HG02571 (cell line): ENCODE measurements at regions not wholly inside any gene's neighbourhood (a gene's known extent, or its start where the extent isn't known, plus 50 kb on each side); places are given as distances from the start of the nearest gene placed in this dataset.

ENCODE experiments used
- ATAC-seq: cut with Tn5 transposase; IDR thresholded peaks from one replicate; pipeline ENCODE4 v1.9.1; 2021; ENCODE audit warnings: mild to moderate bottlenecking, moderate library complexity; ENCODE audit not compliant: unreplicated experiment

DNA sequence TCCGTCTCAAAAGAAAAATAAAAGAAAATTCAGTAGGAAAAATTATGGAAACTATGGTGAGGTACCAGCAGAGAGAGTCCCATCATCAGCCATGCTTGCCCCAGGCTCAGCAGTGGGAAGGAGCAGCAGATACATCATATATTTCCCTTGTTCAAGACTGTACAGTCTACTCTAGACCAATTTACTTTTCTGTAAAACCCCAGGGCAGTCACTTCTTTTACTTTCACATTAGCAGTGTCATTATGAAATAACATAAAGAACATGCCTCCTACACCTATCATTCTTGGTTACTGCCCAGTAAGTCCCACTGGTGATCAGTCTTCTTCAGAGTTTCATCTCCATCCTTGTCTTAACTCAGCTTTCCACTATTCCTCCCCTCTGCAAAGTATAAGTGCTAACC, 1145.0 kb downstream of the MAT2B start:
- peak; percentile 60 for ATAC-seq

DNA sequence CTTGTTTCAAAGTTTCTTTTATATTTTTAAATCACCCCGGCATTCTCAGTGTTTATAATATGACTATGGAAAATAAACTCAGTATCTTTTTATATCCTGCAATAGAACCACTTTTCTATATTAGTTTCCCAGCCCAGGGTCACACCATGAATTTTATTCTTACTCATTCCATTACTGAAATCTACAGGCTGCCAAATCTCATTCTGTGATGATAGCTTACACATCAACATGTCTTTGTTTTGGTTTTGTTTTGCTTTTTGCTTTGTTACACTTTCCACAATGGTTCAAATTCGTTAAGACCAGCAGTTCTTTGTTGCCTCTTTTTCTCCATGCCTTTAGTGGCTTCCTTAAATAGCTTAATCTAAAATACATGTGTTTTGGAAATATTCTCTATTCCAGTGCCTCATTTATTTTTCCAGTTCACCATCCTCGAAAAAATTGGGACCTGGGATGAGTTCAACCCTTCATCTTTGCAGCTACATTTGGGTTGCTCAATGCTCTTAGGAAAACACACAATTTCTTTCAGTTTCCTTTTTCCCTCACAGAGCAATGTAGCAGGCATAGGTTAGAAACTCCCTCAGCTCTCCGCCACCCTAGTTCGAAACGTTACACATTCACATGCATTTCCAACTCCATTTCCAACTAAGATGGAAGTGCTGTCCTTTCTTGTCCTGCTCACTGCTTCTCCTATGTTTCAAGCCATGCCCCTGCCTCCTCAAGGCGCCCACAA, 1146.3 kb downstream of the MAT2B start:
- ATAC-seq = peak; percentile 64

DNA sequence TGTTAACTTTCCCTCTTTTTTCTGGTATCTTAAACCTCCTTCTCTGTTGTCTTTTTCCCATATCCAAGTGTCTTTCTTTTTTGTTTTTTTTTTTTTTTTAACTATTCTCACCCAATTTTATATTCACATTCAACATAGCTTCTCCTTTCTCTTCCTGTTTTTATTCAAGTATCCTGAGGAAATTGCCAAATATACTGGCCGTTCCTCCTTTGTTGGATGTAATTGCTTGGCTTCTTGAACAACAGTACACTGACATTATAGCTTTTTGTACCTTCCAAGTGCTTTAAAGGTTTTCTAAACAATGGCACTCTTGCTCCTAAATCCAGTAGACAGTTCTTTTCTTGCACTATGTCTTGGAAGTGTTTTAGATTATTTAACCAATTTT, 1146.8 kb downstream of the MAT2B start:
- no peak for ATAC-seq

DNA sequence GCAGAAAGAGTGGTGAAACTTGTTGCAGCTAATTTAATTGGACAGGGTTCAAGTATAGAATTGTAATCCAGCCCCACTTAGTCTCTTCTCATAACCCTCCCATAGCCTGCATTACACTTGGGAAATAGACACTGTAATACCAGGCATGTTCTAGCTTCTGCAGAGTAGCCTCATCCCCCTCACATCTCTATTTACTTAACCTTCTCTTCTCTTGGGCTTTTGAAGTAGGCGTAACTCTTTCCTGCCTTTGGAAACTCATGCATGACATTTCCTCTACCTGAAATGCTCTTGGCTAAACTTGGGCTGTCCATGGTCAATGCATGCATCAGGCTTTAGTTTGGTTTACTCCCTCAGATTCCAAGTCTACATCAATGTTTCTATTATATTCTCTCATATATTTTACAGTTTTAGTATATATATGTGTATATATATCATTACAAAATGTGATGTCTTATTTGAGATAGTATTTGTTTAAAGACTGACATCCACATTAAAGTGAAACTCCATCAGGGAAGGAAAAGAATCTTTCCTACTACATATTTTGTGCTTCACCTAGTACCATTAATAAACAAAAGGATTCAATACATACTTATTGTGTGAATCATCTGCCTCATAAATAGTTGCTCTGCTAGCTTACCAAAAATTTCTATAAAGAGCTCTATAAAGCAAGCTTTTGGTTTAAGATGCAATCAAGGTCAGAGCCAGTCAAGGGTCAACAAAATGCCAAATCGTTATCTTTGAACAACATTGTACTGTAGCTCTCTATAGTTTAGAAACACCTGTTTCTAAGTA, 1158.0 kb downstream of the MAT2B start:
- ATAC-seq = no peak

DNA sequence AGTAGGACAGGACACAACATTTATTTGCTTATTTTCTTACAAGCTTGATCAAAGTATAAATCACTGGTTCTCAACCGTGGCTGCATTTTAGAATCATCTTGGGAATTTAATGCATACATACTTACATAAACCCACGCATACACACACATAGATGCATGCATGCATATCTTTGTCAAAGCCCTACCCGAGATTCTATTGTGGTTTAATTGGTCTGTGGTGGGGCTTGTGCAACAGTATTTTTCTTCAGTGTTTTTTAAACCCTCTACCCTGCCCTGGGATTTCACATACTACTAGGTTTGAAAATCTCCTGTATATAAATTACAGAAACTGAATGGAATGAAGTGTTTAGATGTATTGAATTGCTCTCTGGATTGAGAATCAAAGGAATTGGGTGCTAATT, 1166.2 kb downstream of the MAT2B start:
- no peak for ATAC-seq

DNA sequence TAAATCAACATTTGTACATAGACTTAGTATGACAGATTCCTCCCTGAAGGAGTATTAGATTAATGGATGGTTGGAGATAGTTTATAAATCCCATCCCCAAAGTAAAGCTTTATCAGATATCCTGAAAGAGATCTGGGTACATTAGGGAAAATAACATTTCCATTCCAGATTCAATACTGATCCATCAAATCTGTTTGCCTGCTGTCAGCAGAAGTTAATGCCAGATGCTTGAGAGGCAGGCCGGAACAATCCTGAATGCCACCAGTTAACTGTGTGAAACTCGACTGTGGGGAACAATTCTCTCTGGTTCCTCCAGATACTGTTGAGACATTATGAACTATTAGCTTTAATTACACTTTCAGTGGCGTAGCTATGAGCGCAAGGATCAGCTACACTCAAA, 1166.8 kb downstream of the MAT2B start:
- no peak for ATAC-seq

DNA sequence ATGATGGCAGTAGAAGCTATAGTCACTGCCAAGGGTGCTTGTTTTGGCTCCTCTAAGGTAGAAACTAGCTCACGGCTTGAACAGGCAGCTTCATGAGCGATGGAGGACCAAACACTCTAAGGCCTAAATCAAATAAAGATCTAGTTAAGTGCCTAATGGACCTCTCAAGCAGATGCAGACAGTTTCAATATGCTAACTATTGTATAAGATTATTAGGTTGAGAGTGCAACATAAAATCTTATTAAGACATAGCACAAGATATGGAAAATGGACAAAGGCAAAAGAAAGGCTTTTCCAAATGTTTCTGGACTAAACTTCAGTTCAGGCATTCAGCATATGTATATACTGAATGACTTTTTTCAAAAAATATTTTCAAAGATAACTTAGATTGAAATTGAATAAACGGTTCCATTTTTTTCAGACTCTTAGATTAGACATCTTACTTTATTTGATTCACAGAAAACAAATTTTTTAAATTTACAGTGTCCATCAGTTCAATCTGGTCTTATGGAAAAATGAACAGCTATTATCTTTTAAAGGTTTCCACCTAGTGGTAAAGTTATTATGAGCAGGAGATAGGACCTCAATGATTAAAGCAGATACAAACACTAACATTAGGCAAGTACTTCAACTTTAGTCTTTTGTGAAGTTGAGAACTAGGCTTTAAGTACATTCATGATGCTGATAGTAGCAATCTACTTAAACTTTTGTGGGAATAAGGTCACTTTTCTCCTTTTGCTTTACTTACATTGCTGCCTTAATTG, 1167.7 kb downstream of the MAT2B start:
- ATAC-seq = no peak

DNA sequence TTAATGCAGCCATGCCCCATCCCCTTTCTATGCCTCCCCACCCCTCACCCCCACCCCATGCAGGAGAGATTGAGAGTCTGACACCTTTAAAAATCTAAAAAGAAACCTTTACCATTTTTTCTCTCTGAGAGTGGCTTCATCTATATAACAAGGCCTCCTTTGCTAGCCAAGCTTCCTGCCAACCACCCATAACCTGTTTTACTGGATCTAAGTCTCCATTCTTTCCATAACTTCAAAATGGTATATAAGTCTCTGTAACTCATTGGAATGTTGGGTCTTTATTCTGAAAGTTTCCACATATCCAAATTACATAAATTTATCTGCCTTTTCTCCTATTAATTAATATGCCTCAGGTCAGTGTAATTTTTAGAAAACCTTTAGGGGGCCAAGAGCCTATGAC, 1174.0 kb downstream of the MAT2B start:
- ATAC-seq = no peak

DNA sequence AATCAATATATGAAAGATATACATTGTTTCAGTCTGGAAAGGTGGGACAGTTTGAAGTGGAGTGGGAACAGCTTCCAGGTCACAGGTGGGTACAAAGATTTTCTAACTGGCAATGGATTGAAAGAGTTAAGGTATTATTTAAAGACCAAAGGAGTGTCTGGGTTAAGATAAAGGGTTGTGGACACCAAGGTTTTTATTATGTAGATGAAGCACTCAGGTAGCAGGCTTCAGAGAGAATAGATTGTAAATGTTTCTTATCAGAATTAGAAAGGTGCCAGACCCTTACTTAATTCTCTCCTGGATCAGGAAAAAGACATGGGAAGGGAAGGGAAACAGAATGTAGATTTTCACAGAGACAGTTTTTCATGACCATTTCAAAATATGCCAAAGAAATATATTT, 1174.8 kb downstream of the MAT2B start:
- no peak for ATAC-seq

DNA sequence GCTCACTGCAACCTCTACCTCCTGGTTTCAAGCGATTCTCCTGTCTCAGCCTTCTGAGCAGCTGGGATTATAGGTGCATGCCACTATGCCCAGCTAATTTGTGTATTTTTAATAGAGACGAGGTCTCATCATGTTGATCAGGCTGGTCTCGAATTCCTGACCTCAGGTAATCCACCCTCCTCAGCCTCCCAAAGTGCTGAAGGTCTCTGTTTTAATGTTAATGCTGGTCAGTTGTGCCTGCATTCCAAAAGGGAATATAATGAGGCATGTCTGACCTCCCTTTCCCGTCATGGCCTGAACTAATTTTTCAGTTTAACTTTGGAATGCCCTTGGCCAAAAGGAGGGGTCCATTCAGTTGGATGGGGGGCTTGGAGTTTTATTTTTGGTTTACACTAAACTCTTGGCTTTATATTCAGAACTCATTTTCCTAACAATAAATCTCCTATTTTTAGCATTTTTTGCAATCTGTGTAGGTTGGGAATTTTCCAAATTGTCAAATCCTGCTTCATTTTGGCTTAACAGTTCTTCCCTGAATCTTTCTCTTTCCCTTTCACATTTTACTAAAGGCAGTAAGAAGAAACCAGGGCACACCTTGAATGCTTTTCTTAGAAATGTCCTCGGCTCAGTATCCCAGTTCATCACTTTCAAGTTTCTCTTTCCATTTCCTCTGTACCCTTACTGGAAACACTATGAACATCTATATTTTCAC, 1175.5 kb downstream of the MAT2B start:
- no peak for ATAC-seq

DNA sequence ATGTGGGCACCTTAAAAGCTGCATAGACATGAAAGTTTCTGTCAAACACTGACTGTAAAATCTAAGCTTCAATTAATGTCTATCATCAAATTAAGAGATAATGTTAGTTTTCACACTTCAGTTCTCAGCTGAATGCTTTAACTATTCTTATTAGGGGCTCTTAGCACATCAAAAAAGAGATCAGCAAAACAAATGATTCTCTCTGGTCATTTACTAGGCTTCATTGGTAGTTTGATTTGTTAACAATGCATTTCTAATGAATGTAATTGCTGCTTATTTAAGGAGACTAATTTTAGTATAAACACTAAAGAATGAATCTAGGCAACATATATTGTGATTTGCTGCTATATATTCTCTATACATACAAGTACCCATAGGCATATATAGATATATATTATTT, 1182.0 kb downstream of the MAT2B start:
- no peak for ATAC-seq

DNA sequence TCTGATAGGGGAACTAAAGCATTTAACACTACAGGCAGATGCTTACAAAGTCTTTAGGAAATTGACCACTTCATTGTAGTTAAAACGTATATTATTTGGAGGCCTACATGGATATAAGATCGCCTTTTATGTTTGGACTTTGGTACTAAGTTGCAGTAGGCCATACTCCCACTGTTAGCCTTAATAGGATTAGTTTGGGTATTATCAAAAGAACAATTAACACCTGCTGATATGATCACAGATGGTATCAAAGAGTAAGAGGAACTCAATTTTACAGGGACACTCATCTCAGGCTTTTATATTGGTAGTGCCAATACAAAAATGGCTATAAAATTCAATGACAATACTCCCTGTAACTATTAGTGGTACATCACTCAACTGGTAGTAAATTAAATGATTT, 1183.0 kb downstream of the MAT2B start:
- ATAC-seq = no peak

DNA sequence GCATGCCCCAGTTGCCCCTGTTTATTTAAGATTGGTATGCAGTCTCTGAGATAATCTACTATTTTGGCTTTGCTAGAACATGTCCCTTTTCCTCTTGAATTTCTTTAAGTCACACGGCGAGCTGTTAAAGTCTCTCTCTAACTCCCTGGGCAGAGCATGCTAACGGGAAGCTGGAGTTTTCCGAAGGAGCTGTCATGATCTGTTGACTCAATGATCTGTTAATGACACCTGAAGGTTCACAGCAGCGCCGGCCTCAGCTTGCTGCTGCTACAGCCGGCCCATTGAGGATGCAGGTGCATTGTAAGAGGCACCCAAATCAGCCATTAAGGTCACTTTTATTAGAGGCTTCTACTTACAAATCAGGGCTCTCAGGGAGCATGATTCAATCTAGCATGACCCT, 1203.4 kb downstream of the MAT2B start:
- ATAC-seq = no peak

DNA sequence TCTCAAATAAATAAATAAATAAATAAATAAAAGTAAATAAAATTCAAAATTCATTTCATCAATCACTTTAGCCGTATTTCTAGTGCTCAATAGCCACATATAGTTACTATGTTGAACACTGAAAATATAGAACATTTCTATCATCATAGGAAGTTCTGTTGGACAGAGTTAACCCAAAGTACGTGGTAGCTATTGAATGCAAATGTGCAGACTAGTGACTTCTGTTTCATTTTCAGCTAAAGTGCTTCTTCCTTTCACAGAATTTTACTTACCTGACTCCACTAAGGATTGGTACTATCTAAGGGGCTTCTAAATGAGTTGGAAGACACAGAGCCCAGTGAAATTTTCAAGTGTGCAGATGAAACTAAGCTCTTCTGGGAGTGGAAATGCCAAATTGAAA, 1208.3 kb downstream of the MAT2B start:
- ATAC-seq = no peak

DNA sequence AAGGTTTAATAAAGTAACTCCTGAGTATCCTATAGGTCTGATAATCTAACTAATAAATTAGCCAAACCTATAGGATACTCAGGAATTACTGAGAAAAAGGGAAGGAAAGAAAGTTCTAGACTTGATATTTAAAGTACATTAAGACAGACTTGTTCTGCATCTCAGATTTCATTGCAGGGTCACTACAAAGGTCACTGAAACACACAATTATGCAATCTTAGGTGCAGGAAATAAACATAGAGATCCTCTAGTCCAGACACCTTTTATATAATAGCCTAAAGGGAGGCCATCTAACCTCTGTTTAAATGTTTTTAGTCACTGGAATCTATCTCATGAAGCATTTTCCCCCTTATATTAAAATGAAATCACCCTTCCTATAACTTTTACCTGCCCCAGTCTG, 1215.7 kb downstream of the MAT2B start:
- no peak for ATAC-seq

DNA sequence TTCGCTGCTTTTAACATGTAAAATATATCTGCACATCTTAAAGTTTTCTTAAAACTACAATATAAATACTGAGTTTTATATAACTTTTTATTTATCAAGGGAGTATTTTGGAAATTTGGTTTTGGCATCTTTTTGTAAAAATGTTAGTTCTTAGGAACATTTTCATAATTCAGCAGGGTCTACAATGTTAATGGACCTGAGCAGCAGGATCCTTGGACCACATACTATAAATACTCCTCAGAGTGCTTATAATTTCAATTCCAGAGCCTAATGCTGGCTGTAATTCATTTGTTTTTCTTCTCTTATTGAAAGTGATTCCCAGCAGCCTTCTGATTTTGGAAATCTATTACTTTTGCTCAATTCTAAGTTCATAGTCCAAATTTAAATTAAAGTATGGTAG, 1216.2 kb downstream of the MAT2B start:
- no peak for ATAC-seq

DNA sequence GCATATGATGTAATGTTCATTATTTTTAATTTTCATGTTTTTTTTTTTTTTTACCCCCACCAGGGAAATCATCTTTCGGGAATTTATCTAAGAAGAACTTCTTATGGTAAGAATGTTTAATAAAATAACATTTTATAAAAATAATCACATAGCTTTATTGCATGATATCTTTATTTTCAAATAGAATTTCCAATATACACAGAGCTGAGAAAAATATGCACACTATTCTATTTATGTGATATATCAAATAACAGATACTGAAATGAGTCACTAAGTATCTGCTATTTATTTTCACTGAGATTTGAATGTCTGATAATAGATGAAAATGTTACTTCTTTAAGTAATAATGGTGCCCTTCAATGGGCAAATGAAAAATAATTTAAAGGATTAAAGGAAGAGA, 1217.3 kb downstream of the MAT2B start:
- ATAC-seq = no peak

DNA sequence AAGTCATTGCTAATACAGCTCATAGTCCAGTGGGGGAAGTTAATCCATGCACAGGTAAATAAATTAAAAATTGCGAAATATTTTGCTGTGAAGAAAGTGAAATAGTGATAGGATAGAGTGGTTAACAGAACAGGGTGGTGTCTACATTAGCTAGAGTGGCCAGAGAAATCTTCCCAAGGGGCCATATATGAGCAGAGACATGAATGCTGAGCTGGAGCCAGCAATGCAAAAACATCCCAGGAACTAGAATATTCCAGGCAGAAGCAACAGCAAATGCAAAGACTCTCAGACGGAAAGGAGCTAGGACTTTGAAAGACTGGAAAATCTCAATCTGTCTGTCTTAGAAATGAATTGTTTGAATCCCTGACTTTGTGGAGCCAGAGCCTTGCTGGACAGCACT, 1221.6 kb downstream of the MAT2B start:
- ATAC-seq = no peak

DNA sequence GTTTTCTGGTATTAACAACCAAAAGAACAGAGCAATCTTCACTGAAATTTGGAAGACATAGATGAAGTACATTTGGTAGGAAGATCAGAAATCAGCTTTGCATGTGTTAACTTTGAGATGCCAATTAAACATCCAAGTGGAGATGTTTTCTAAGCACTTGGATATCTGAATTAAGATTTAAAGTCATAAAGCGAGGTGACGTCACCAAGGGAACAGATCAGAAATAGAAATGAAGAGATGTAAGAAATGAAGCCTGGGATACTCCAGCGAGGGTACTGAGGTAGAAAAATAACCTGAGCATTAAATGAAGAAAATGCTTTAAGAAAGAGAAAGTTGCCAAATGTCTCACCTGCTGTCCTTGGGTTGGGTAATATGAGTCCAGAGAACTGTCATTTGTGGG, 1223.3 kb downstream of the MAT2B start:
- ATAC-seq = no peak

DNA sequence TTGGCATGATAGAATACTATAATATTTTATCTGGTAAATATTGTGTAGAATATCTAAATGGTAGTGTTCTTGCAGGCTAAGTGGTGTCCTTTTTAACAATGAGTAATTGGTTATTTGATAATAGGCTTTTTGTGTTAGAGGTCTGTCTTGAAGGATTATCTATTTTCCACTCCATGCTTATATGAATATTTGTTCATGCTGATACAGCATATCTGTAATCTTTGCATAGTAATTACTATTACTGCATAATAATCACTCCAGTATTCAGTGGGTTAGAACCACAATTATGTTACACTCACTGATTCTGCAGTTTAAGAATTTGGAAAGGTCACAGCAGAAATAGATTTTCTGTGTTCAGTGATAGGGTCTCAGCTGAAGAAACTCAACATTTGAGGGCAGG, 1229.9 kb downstream of the MAT2B start:
- no peak for ATAC-seq

DNA sequence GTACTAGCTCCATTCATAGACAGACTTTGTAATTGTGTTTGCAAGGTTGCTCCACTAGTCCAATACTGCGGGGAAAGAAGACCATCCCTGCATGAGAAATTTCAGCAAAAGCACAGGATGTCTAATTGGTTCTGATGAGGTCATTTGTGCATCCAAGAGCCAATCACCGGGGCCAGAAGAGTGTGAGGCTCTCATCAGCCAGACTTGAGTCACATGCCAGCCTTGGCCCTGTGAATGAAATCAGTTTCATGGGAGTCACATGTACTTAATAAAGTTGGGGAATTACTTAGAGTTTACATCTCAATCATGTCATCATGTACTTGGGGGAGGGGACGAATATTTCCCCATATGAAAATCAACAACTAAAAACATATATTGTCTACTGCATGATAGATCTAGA, 1236.0 kb downstream of the MAT2B start:
- ATAC-seq = peak; percentile 39
